GM21526 (cell line): ENCODE measurements at regions not wholly inside any gene's neighbourhood (a gene's known extent, or its start where the extent isn't known, plus 50 kb on each side); places are given as distances from the start of the nearest gene placed in this dataset.
A peak's percentile ranks its signal among the peaks of the same experiment; 100 is the strongest.

Experiments used
- ATAC-seq: cut with Tn5 transposase; IDR thresholded peaks from one replicate; pipeline ENCODE4 v1.9.1; 2021; ENCODE audit warnings: moderate library complexity; ENCODE audit not compliant: unreplicated experiment, low FRiP score

DNA sequence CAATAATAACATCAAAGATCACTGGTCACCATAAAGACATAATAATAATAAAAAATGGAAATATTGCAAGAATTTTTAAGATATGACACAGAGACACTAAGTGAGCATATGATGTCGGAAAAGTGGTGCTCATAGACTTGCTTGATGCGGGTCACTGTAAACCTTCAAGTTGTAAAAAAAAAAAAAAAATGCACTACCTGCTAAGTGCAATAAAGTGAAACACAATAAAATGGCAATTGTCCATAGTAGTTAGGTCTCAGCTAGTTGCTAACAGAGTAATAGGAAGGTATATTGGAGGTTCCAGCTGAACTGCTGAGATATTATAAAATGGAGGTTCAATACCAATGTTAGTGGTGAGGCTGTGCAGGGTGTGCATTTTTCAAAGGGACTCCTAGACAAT lies 146.6 kb upstream of the MRPS22 start:
- ATAC-seq: no peak

DNA sequence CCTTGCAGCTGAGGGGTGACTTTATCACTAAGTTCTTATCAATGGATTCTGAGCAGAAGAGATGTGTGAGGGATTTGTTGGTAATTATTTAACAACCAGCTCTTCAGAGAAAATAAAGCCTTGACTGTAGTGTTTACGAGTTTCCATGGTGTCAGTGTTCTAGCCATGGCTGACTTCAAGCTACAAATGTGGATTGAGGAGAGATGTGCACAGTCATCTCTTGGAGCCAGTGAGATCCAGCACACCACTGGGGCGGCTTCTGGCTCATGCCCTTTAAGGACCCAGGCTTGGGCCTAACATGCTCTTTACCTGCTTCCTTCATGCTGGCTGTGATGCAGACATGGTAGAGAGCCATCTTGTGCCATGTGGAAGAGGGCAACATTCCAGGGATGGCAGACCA lies 145.6 kb upstream of the MRPS22 start:
- no peak for ATAC-seq

DNA sequence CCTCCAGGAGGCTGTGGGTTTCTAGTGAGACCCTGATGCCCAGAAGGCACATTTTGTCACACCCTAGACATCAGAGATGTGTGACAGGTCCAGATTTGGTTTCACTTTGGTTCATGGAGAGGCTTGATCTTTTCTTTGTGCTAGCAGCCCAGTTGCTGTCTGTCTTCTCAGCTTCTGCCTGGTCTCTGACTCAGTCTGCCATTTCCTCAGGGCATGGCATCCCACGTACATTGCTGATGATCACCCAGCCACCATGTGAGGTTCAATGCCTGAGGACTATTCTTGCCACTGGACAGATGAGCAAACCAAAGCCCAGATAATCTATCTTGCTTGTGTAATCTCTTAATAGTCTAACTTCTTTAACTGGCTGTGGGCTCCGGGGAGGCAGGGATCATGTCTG lies 144.9 kb upstream of the MRPS22 start:
- ATAC-seq: no peak

DNA sequence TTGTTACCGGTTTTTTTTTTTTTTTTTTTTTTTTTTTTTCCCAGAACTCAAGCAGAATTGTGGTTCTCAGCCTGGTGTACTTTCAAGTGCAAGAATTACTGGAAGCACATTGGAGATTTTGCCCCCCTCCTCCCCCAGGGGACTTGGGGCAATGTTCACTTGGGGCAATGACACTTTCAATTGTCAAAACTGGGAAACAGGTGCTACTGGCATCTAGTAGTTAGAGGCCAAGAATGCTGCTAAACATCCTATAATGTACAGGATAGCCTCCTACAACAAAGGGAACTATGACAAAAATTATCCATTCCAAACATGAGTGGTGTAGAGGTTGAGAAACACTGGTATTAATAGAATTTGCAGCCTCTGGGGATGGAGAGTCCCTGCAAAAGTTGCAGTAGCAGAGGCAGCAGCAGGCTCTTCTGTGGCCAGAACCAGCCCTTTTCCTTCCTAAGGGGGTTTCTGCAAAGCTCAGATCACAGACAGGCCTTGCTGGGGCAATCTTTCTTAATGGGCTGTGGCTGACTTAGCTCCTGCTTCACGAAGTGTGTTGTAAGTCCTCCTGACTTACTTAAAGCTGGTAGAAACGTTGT lies 144.3 kb upstream of the MRPS22 start:
- ATAC-seq: no peak

DNA sequence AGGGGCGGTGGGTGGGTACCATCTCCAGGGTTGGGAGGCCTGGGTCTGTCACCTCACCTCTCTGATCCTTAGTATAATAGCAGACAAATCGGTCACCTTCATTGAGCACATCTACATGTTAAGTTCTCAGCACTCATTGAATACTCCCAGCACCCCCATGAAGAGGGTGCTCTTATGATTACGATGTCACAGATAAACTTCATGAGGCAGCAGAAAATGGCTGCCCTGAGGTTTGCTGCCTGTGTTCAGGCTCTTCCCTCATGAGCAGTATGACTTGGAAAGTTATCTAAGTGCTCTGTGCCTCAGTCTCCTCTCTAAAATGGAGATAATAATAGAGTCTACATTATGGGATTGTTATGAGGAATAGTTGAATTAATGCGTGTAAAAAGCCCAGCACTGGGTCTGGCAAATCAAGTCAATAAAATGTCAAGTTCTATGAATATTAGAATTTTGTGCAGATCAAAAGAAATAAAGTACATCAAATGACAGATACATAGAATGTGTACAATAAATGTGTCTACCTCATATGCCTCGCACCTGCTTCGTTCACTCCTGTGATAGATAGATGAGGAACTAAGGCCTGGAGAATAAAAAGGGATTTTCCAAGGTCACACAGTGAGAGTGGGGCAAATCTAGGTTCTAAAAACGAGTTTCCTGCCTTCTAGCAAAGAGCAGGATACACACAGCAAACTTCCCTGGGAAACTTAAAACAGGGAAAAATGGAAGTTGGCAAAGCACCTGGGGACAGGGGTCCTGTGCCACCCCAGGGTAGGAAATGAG lies 142.2 kb upstream of the MRPS22 start:
- ATAC-seq: peak; percentile 38

DNA sequence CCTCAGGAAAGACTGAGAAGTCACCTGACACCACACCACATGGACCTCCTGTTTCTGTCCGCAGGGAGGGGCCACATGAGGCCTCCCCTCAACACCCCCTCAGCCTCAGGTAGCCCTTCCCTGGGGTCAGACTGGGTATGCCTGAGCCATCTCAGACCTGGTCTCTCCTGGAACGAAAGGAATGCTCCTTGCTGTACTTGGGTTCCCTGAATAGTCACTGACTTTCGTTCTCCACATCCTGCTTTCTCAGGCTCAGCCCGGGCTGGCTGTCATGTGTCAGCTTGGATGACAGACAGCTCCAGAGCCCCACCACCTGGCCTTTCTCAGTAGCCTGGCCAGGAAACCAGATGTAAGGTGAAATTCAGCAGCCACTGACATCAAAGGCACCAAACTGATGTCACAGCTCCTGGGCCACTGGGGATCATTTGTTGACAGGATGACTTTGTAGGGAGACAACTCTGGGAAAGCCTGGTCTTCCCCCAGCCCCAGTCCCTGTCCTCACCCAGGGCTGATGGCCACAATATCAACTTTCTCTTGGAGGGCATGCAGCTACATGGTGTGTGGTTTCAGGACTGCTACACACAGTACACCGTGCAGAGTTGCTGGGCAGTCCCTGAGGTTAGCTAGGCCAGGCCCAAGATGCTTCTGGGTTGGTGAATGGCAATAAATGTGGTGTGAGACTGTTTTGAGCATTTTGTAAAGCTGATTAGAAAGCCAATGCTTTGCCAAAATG lies 141.4 kb upstream of the MRPS22 start:
- ATAC-seq: peak; percentile 61

DNA sequence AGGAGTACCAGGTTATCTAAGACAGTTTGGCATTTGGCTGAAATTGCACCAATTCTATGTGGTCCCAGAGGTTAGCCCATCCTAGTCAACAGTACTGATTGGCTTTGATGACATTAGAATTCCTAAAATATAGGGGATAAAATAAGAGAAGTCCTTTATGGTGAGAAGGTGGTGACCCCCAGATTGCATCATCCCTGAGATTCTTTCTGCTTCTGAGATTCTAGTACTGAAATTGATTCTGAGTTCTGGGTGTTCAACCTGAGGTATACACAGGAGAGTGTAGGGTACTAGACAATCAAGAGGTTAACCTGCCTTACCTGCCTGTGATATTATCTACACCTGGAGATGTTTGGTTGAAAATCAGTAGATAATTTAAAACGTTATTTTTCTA lies 140.9 kb upstream of the MRPS22 start:
- ATAC-seq: no peak

DNA sequence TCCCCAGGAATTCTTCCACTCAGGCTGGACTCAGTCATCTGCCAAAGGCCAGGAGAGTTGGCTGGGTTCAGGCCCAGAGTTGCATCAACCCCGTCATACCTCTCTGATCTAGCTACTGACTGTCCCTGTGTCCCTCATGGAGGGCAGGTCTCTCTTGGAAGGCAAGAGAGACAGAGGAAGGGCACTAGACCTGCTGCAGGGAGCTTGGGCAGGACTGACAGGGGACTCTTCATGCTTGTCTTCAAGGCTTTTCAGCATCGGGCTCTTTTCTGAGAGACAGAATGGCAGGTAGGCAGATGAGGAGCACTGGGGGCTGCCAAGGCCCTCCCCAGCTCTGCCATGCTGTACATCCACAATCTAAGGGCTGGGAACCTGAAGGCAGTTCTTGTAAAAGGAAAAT lies 140.1 kb upstream of the MRPS22 start:
- ATAC-seq: no peak

DNA sequence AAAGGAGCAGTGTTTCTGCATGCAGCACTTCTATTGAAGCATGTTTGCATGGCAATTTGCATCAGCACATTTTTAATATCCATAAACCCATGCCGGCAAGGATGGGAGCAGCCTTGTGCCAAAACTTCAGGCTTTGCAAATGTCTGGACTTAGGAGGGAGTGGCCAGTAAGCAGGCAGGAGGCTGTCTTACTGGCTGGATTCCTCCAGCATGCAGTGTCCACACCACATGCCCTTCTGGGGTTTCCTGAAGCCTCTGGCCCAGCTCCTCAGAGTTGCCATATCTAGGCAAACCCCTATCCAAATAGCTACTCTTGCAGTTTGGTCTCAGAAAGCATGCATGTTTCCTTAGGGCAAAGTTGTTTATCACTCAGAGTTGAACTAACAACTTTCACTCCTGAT lies 139.1 kb upstream of the MRPS22 start:
- no peak for ATAC-seq

DNA sequence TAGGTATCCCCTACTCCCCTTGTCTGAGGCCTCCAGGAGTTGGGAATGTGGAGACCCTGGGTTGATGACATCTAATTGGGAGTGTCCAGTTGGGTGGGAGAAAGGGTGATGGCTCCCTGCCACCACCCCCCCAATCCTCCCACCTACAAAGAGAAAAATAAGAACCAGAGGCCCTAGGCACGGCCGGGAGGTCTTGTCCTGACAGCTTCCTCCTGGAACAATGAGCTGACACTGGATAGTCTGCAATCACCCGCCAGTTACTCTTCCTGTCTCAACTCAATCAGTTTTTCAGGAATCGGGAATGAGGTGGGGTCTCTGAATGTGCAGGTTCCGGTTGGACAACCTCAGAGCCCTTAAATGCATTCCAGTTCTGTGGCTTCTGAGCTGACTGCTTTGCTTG lies 129.9 kb upstream of the MRPS22 start:
- no peak for ATAC-seq

DNA sequence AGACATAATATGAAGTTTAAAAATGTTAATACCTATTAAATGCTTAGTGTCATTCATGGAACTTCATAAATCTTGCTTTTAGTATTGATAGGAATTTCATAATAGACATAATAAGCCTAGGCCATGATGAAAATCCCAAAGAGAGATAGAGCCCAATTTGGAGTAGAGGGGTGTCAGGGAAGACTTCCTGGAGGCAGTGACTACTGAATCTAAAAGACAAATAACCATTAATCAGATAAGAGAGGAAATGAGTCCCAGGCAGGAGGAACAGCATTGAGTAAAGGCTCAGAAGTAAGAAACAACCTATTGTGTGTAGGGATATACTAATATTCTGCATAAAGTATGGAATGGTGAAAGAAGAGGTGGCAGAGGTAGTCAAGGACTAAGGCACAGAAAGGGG lies 126.9 kb upstream of the MRPS22 start:
- no peak for ATAC-seq

DNA sequence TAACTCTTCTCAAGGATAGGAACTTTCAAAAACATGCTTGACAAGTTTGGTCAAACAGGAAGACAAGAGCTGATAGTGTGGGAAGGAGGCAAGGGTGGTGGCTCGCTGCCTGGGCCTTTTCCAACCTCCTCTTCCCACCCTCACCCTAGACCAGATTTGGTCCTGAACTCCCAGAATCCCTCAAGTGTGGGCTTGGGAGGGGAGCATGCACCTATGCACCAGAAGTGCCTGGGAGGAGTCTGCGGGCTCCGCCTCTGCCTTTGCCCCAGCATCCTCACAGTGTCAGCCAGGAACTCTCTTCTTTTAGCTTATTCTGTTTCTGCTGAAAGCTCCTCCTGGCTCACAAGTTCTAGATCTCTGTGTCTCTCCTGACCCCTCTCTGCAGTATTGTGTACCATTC lies 126.2 kb upstream of the MRPS22 start:
- no peak for ATAC-seq

DNA sequence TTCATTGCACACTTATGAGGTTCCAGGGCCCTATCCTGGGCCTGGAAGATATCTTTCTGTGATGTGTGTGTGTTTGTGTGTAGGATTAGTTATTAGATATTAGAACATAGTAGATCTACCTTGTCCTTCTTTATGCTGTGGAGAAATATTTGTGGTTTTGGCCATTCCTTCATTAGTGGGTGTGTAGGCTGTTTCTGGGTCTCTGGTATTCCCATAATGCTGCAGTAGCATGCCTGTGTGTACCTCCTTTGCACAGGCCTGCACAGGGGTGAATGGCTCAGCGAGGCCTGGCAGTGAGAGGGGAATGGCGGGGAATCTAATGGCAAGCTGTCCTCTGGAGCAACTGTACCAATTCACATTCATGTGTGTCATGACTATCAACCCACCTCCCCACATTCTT lies 125.8 kb upstream of the MRPS22 start:
- ATAC-seq: no peak

DNA sequence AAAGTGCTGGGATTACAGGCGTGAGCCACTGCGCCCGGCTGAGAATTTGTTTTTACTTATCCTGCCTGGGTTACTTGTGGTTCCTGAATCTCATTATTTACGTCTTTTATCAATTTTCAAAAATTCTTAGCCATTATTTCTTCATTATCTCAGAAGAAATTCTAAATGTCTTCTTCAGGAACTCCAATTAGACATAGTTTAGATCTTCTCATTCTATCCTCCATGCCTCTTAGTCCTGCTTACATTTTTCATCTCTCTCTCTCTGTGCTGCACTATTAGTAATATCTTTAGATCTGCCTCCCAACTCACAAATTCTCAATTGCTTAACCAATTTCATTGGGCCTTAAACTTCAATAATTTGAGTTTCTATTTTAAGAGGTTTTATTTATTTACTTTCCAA lies 124.4 kb upstream of the MRPS22 start:
- no peak for ATAC-seq

DNA sequence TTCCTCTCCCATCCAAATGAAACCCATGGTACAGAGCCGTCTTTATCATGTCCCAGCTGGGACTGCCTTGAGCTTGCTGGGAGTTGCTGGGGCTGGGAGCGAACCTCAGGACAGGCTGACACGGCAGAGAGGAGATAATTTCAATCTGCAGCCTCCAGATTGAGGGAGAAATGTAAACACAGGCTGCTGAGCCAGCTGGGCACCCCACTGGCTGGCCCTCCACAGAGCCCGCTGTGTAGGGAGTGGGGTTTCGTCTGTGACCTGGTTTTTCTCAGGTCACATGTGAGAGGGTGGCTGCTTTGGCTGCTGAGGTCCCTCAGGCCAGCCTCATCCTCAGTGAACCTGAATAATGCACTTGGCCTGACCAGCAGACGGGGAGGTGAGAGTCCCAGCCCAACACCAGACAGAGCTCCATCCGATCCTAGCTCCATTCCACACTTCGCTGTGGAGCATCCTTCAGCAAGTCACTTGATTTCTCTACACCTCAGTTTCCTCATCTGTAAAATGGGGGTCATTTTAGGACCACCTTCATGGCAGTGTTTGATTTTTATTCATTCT lies 121.6 kb upstream of the MRPS22 start:
- no peak for ATAC-seq

DNA sequence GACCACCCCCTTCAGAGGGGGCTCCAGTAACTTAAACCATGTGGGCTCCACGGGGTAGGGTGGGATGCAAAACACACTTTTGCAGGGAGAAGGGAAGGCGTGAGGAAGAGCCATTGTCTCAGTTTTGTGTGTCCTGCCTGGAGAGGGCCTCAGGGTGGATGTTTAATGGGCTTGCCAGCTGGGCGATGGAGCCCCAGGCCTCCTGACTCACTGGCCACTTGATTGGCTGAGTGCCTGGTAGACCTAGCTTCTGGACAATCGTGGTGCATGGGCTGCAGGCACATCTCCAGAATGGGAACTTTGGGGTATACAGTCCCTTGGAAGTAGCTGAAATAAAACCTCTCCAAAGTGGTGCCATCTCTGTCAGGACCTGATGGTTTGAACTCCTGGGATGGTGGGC lies 118.3 kb upstream of the MRPS22 start:
- no peak for ATAC-seq

DNA sequence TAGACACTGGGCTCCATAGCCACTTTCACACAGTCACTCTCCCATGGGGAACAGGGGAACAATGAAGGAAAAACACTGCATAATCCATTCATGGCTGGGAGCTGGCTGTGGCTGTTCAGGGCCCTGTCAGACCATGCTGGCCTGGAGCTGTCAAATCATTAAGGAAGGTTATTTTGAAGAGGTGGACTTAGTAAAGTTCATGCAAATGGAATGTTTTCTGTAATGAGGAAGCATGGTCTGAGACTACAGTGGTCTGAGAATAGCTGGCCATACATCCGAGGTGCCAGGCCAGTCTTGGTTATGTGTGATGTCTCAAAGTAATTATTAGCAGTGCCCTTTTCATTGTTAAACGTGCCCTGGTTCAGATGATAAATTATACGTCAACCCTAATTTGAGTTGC lies 117.1 kb upstream of the MRPS22 start:
- no peak for ATAC-seq

DNA sequence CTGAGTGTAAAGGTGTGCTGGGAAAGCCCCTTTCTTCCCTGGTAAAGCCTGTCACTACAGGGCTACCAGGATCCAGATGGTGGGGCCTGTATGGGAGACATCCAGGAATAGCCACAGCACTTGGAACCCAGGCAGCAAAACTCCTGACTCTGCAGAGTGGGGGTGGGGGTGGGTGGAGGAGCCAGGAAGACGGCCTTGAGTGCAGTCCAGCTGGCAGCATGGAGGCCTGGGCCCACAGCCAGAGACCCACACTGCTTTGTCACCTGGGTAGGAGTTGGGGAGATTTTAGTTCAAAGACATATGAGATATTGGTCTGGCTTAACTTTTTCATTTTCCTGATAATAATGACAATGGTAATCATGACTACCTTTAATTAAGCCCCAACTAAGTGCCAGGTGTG lies 116.7 kb upstream of the MRPS22 start:
- ATAC-seq: no peak

DNA sequence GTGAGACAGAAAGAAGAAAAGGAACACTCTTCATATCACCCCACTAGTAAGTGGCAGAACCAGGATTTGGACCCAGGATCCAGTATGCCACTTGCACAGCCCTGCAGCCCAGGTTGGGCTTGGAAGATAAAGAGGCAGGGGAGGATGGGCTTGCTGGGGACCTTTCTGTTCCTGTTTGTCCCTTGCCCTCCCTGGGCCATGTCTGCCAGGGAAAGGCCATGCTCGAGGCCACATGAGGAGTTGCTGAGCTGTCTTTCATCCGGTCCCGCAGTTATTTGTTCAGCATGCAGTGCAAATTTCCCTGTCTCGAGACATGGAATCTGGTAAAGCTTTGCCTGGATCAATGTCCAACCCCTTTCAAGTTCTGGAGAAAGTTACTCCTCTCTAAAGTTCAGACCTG lies 116.0 kb upstream of the MRPS22 start:
- ATAC-seq: no peak

DNA sequence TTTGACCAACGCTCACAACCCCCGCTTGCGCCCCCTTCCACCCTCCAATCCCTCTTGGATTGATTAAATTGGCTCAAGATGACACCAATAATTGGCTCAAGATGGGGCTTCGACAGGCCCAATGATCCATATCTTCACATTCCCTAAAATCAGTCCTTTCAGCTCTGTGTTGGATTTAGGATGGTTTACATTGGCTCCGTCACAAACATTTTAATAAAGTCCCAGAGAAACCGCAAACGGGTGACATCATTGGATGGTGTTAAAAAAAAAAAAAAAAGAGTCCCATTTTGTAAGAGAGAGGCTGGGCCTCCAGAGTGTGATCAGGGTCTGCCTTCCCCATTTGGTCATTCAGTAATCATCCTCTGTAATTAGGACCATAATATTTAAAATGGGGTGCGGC lies 113.4 kb upstream of the MRPS22 start:
- ATAC-seq: no peak

DNA sequence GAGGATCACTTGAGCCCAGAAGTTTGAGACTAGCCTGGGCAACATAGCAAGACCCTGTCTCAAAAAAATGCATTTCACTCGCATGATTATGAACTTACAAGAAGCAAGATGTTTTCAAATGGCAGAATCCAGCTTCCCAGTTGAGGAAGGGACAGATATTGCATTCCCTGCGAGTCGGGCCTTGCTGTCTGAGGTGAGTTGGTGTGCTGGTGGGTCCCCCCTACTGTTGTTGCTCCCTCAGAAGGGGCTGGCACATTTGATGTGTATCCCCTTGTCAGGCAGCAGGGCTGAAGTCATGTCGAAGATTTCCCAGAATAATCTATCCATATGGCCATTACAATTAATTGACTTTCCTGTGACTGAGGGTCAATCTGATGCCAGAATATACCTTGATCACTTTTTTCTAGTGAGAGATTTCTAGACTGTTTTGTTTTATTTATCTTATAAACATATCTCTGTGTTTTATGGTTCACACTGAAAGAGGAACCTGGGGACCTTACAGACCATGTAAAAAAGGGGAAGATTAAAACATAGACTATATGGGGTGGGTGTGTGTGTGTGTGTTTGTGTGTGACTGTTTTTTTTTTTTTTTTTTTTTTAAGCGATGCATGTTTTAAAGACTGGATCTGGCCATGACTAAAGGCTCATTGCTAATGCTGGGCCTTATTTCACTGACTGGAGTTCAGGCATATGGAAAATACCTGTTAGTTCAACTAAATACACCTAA lies 112.1 kb upstream of the MRPS22 start:
- ATAC-seq: no peak
